GM21737 (cell line): ENCODE measurements at regions not wholly inside any gene's neighbourhood (a gene's known extent, or its start where the extent isn't known, plus 50 kb on each side); places are given as distances from the start of the nearest gene placed in this dataset.

ENCODE experiments used
- ATAC-seq: cut with Tn5 transposase; IDR thresholded peaks from one replicate; pipeline ENCODE4 v1.9.1; 2021; ENCODE audit warnings: mild to moderate bottlenecking, moderate library complexity; ENCODE audit not compliant: unreplicated experiment

- no peak for ATAC-seq
These were observed 228.2 kb downstream of the TBL1XR1 start for GRCh38 chr3:176969066-176969465.

- no peak for ATAC-seq
These were observed 228.7 kb downstream of the TBL1XR1 start for GRCh38 chr3:176968631-176969030.

GRCh38 chr3:176967522-176967921 is 229.8 kb downstream of the TBL1XR1 start:
- no peak for ATAC-seq

- no peak for ATAC-seq
These were observed 232.6 kb downstream of the TBL1XR1 start for GRCh38 chr3:176964661-176965060.

- no peak for ATAC-seq
These were observed 235.4 kb downstream of the TBL1XR1 start for GRCh38 chr3:176961916-176962315.

- ATAC-seq: no peak
These were observed 237.4 kb downstream of the TBL1XR1 start for GRCh38 chr3:176959867-176960266.

GRCh38 chr3:176958560-176958959 is 238.7 kb downstream of the TBL1XR1 start:
- ATAC-seq: no peak

- no peak for ATAC-seq
These were observed 242.8 kb downstream of the TBL1XR1 start for GRCh38 chr3:176954517-176954916.

- ATAC-seq: no peak
These were observed 243.9 kb downstream of the TBL1XR1 start for GRCh38 chr3:176953106-176954060.

- no peak for ATAC-seq
These were observed 245.5 kb downstream of the TBL1XR1 start for GRCh38 chr3:176951586-176952292.

- ATAC-seq: no peak
These were observed 246.1 kb downstream of the TBL1XR1 start for GRCh38 chr3:176951144-176951543.

- no peak for ATAC-seq
These were observed 246.5 kb downstream of the TBL1XR1 start for GRCh38 chr3:176950743-176951142.

- no peak for ATAC-seq
These were observed 249.1 kb downstream of the TBL1XR1 start for GRCh38 chr3:176948151-176948550.

- ATAC-seq: no peak
These were observed 251.1 kb downstream of the TBL1XR1 start for GRCh38 chr3:176946202-176946601.

GRCh38 chr3:176942305-176942704 is 255.0 kb downstream of the TBL1XR1 start:
- ATAC-seq: no peak

GRCh38 chr3:176941689-176942088 is 255.6 kb downstream of the TBL1XR1 start:
- ATAC-seq: no peak

- ATAC-seq: peak; percentile 95
These were observed 258.1 kb downstream of the TBL1XR1 start for GRCh38 chr3:176939022-176939817.

- ATAC-seq: no peak
These were observed 259.3 kb downstream of the TBL1XR1 start for GRCh38 chr3:176937994-176938393.

GRCh38 chr3:176937541-176937940 is 259.7 kb downstream of the TBL1XR1 start:
- ATAC-seq: no peak

GRCh38 chr3:176935194-176935888 is 261.9 kb downstream of the TBL1XR1 start:
- no peak for ATAC-seq

GRCh38 chr3:176934698-176935097 is 262.6 kb downstream of the TBL1XR1 start:
- no peak for ATAC-seq
